DND-41 (cell line): ENCODE measurements at regions not wholly inside any gene's neighbourhood (a gene's known extent, or its start where the extent isn't known, plus 50 kb on each side); places are given as distances from the start of the nearest gene placed in this dataset.

Experiments
- ATAC-seq: fragments of 200-7000 bp; cut with Tn5 transposase; 3 replicates; pipeline ENCODE4 v1.9.1; 2021; ENCODE audit warnings: low read depth; ENCODE audit not compliant: insufficient read depth
- DNase-seq: peaks from one replicate; pipeline ENCODE4 v3.0.0-alpha.2; 2020
- H2AFZ ChIP-seq: 2 replicates; pipeline ENCODE4 v1.6.0; 2012; ENCODE audit warnings: low read depth, low read length
- H3K27ac ChIP-seq: 2 replicates; pipeline ENCODE4 v1.5.1; 2012; ENCODE audit warnings: low read length, inconsistent platforms
- H3K27me3 ChIP-seq: fragments of 200-600 bp; sonication (generic); 2 replicates; pipeline ENCODE4 v1.6.0; 2012; ENCODE audit warnings: low read length, mild to moderate bottlenecking, inconsistent platforms; ENCODE audit not compliant: insufficient read depth, poor library complexity
- H3K36me3 ChIP-seq: 2 replicates; pipeline ENCODE4 v1.5.1; 2012; ENCODE audit warnings: low read length, inconsistent platforms; ENCODE audit not compliant: insufficient read depth
- H3K4me1 ChIP-seq: 2 replicates; pipeline ENCODE4 v1.5.1; 2012; ENCODE audit warnings: mild to moderate bottlenecking, low read length; ENCODE audit not compliant: insufficient read depth
- H3K4me2 ChIP-seq: 2 replicates; pipeline ENCODE4 v1.6.0; 2012; ENCODE audit warnings: mild to moderate bottlenecking, moderate library complexity, low read length, inconsistent platforms; ENCODE audit not compliant: insufficient read depth
- H3K4me3 ChIP-seq, 2 experiments: fragments of 200-600 bp in 1 of 2; shearing (Covaris generic) in 1 of 2; 2 replicates each; pipeline ENCODE4 v1.5.1; 2012 to 2016; ENCODE audit warnings: inconsistent platforms in 2 of 2, low read length in 2 of 2, mild to moderate bottlenecking in 2 of 2, low read depth in 1 of 2, moderate library complexity in 1 of 2
- H3K79me2 ChIP-seq: 2 replicates; pipeline ENCODE4 v1.6.0; 2012; ENCODE audit warnings: low read length, inconsistent platforms; ENCODE audit not compliant: insufficient read depth
- H3K9ac ChIP-seq: 2 replicates; pipeline ENCODE4 v1.6.0; 2012; ENCODE audit warnings: low read depth, mild to moderate bottlenecking, inconsistent platforms, low read length, moderate library complexity
- H3K9me3 ChIP-seq: 2 replicates; pipeline ENCODE4 v1.5.1; 2012; ENCODE audit warnings: low read length, moderate library complexity, mild to moderate bottlenecking, inconsistent platforms; ENCODE audit not compliant: insufficient read depth, severe bottlenecking
- H4K20me1 ChIP-seq: 2 replicates; pipeline ENCODE4 v1.6.0; 2012; ENCODE audit warnings: low read length; ENCODE audit not compliant: insufficient read depth
- CTCF ChIP-seq: IDR thresholded peaks from 2 replicates; pipeline ENCODE4 v1.5.1; 2012; ENCODE audit warnings: borderline replicate concordance, low read length, moderate library complexity, mild to moderate bottlenecking; ENCODE audit not compliant: poor library complexity, severe bottlenecking; ENCODE audit errors: extremely low read depth
- EZH2 ChIP-seq: IDR thresholded peaks from 3 replicates; pipeline ENCODE4 v1.6.1; 2012; ENCODE audit warnings: borderline replicate concordance, low read depth, mild to moderate bottlenecking, moderate library complexity, low read length, inconsistent platforms; ENCODE audit not compliant: severe bottlenecking

GRCh38 chr9:120175031-120175430 lies 404.9 kb downstream of the CDK5RAP2 start:
- DNase-seq: no peak
- H3K9me3 ChIP-seq: no peaks in the 10 kb centered on the region
- ATAC-seq: no peak

DNA sequence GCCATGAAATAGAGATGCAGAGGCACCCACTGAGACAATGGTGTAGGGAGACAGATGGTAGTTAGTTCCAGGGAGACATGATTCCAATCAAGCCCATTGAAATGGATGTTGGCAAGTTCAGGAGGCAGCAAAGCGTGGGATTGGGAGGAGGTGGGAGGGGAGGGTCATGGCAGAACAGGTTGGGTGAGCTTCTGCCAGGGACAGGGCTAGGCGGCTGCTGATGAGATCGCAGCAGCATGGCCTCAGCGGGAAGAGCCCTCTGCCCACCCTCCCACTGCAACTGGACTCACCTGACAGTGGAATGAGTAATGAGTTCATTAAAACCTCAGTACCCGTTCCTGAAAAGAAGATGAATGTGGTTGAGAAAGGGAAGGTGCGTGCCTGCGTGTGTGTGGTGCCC lies 418.2 kb downstream of the CDK5RAP2 start:
- Histone ChIP-seq H4K20me1 (no peaks in the 10 kb centered on the region), H3K4me3 (no peak overlapping the region), H3K9me3 (no peaks in the 10 kb centered on the region), H3K36me3 (no peaks in the 10 kb centered on the region), H2AFZ (no peak overlapping the region), H3K4me1 (no peaks in the 10 kb centered on the region), H3K79me2 (no peaks in the 10 kb centered on the region), H3K4me2 (no peak overlapping the region), H3K27ac (no peak overlapping the region), H3K9ac (no peak overlapping the region), H3K27me3 (no peaks in the 10 kb centered on the region)
- ATAC-seq (no peak), DNase-seq (no peak)
- TF ChIP-seq CTCF: no peak
- no peak for TF ChIP-seq EZH2

More at GRCh38 chr9:120175031-120175430, 404.9 kb downstream of the CDK5RAP2 start:
- no peak overlapping the region for H3K27ac ChIP-seq
- H2AFZ ChIP-seq: no peak overlapping the region
- no peaks in the 10 kb centered on the region for H3K36me3 ChIP-seq
- H3K4me1 ChIP-seq: no peaks in the 10 kb centered on the region
- H3K27me3 ChIP-seq: no peaks in the 10 kb centered on the region
- TF ChIP-seq CTCF: no peak
- no peak for TF ChIP-seq EZH2
- H3K4me2 ChIP-seq: no peak overlapping the region
- H3K4me3 ChIP-seq: no peak overlapping the region
- H4K20me1 ChIP-seq: no peaks in the 10 kb centered on the region
- H3K9ac ChIP-seq: no peak overlapping the region
- no peaks in the 10 kb centered on the region for H3K79me2 ChIP-seq

DNA sequence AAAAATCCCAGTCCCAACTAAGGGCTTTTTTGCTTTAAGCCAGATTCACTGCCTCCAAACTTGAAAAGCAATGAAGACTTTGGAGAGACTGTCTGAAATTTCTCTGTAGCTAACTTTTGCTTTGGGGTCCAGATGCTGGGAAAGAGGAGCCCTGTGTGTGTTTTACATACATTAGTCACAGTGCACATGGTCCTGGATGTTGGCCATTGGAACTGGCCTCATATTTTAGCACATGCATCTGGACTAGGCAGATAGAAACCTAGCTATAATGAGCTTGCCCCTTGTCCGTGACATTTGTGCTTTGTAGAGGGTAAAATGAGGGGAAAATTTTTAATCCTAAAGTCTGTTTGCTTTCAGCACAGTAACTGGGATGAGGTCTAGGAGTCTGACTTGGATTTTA lies 421.7 kb downstream of the CDK5RAP2 start:
- H3K9ac ChIP-seq: no peak overlapping the region
- H3K4me2 ChIP-seq: no peak overlapping the region
- no peak overlapping the region for H3K4me3 ChIP-seq
- H3K36me3 ChIP-seq: no peaks in the 10 kb centered on the region
- no peaks in the 10 kb centered on the region for H3K79me2 ChIP-seq
- no peaks in the 10 kb centered on the region for H3K9me3 ChIP-seq
- no peaks in the 10 kb centered on the region for H4K20me1 ChIP-seq
- no peak for DNase-seq
- ATAC-seq: no peak
- TF ChIP-seq EZH2: no peak
- TF ChIP-seq CTCF: no peak
- no peak overlapping the region for H2AFZ ChIP-seq
- H3K27ac ChIP-seq: no peak overlapping the region
- no peaks in the 10 kb centered on the region for H3K4me1 ChIP-seq
- no peaks in the 10 kb centered on the region for H3K27me3 ChIP-seq

GRCh38 chr9:120156376-120156775 lies 423.6 kb downstream of the CDK5RAP2 start:
- Histone ChIP-seq H3K4me3 (no peak overlapping the region), H3K9me3 (no peaks in the 10 kb centered on the region), H4K20me1 (no peaks in the 10 kb centered on the region), H3K4me1 (no peaks in the 10 kb centered on the region), H3K27ac (no peak overlapping the region), H3K79me2 (no peaks in the 10 kb centered on the region), H3K36me3 (no peaks in the 10 kb centered on the region), H3K4me2 (no peak overlapping the region), H3K27me3 (no peaks in the 10 kb centered on the region), H3K9ac (no peak overlapping the region), H2AFZ (no peak overlapping the region)
- TF ChIP-seq EZH2: no peak
- no peak for TF ChIP-seq CTCF
- ATAC-seq (no peak), DNase-seq (no peak)
